ENCODE measurements at regions not wholly inside any gene's neighbourhood (a gene's known extent, or its start where the extent isn't known, plus 50 kb on each side); places are given as distances from the start of the nearest gene placed in this dataset.

DNA sequence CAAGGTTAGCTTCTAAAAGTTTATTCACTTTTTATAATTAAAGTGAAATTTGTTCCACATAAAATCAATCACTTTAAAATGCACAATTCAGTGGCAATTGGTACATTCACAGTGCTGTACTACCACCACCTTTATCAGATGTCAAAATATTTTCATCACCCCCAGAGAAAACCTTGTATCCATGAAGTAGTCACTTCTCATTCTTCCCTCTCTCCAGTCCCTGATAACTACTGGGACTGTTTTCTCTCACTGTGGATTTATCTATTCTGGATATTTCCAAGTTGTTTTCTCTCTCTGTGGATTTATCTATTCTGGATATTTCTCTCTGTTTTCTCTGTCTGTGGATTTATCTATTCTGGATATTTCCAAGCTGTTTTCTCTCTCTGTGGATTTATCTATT is 435.4 kb upstream of the CNTNAP2 start:
- Histone ChIP-seq H3K79me2 (ENCODE audit: insufficient read depth, low read length) (no peaks in the 10 kb centered on the region), H3K4me1 (ENCODE audit: control insufficient read depth in 1 of 2, insufficient read depth in 2 of 2, low read length in 2 of 2) (no peaks in the 10 kb centered on the region), H3K4me3 (replicated peaks in 1 of 2; ENCODE audit: low read depth in 1 of 2, low read length in 2 of 2) (no peak overlapping the region), H3K4me2 (ENCODE audit: low read length) (no peak overlapping the region), H2AFZ (ENCODE audit: low read depth, low read length, poor library complexity, severe bottlenecking) (no peak overlapping the region), H3K36me3 (ENCODE audit: control insufficient read depth in 1 of 2, insufficient read depth in 2 of 2, low read length in 2 of 2) (no peaks in the 10 kb centered on the region), H3K9me2 (ENCODE audit: insufficient read depth) (no peaks in the 10 kb centered on the region), H3K27ac (ENCODE audit: low read depth, low read length) (no peak overlapping the region), H3K27me3 (ENCODE audit: insufficient read depth, low read length) (no peaks in the 10 kb centered on the region), H3K9ac (ENCODE audit: low read length) (no peak overlapping the region), H4K20me1 (ENCODE audit: insufficient read depth) (no peaks in the 10 kb centered on the region), H3K9me3 (ENCODE audit: control insufficient read depth in 1 of 2, insufficient read depth in 1 of 2, low read depth in 1 of 2, low read length in 2 of 2) (peaks cover 4 to 19% of the 10 kb centered on the region in 2 experiments; a peak in 2 of 4 replicates)
- DNase-seq (ENCODE audit: low read depth, low spot score) (no peak), ATAC-seq (no peak)
- ChIA-PET RAD21 (ENCODE audit: low non-redundant PET in 1 of 2, low total read pairs in 2 of 2, uncharacterized antibody in 2 of 2, unreplicated experiment in 2 of 2) (no interaction called here), CTCF (no interaction called here), POLR2A (no interaction called here)
- TF ChIP-seq YY1 (IDR thresholded peaks at IDR 0.05; ENCODE audit: extremely low read depth, insufficient replicate concordance, low read depth, low read length): no peak
- TF ChIP-seq JUND (IDR thresholded peaks at IDR 0.05): no peak
- TF ChIP-seq RAD21 (IDR thresholded peaks at IDR 0.05; ENCODE audit: low read depth): no peak
- BruUV-seq (replicated peaks): no TSS peak
- intact Hi-C loops (cut with micrococcal nuclease): no loop called here

GRCh38 chr7:145665499-145666258 is 450.9 kb upstream of the CNTNAP2 start:
- Histone ChIP-seq H3K27ac (ENCODE audit: low read depth, low read length) (no peak overlapping the region), H3K79me2 (ENCODE audit: insufficient read depth, low read length) (no peaks in the 10 kb centered on the region), H3K9me2 (ENCODE audit: insufficient read depth) (no peaks in the 10 kb centered on the region), H3K4me3 (replicated peaks in 1 of 2; ENCODE audit: low read depth in 1 of 2, low read length in 2 of 2) (no peak overlapping the region), H3K36me3 (ENCODE audit: control insufficient read depth in 1 of 2, insufficient read depth in 2 of 2, low read length in 2 of 2) (no peaks in the 10 kb centered on the region), H4K20me1 (ENCODE audit: insufficient read depth) (no peaks in the 10 kb centered on the region), H2AFZ (ENCODE audit: low read depth, low read length, poor library complexity, severe bottlenecking) (no peak overlapping the region), H3K4me2 (ENCODE audit: low read length) (no peak overlapping the region), H3K9me3 (ENCODE audit: control insufficient read depth in 1 of 2, insufficient read depth in 1 of 2, low read depth in 1 of 2, low read length in 2 of 2) (peaks cover 0 to 7% of the 10 kb centered on the region in 2 experiments; a peak in 1 of 4 replicates), H3K4me1 (ENCODE audit: control insufficient read depth in 1 of 2, insufficient read depth in 2 of 2, low read length in 2 of 2) (no peaks in the 10 kb centered on the region), H3K9ac (ENCODE audit: low read length) (no peak overlapping the region), H3K27me3 (ENCODE audit: insufficient read depth, low read length) (no peaks in the 10 kb centered on the region)
- intact Hi-C loops (cut with micrococcal nuclease): no loop called here
- POLR2A ChIA-PET: no interaction called here
- TF ChIP-seq EGR1 (IDR thresholded peaks at IDR 0.05; ENCODE audit: low read depth): no peak
- TF ChIP-seq CTCF (IDR thresholded peaks at IDR 0.05 in 2 of 3, conservative IDR thresholded peaks at IDR 0.05 in 1 of 3; ENCODE audit: borderline replicate concordance in 1 of 3, insufficient read depth in 1 of 3, low read depth in 2 of 3, low read length in 2 of 3): no peak
- TF ChIP-seq YY1 (IDR thresholded peaks at IDR 0.05; ENCODE audit: extremely low read depth, insufficient replicate concordance, low read depth, low read length): no peak
- TF ChIP-seq, protein P1, sequence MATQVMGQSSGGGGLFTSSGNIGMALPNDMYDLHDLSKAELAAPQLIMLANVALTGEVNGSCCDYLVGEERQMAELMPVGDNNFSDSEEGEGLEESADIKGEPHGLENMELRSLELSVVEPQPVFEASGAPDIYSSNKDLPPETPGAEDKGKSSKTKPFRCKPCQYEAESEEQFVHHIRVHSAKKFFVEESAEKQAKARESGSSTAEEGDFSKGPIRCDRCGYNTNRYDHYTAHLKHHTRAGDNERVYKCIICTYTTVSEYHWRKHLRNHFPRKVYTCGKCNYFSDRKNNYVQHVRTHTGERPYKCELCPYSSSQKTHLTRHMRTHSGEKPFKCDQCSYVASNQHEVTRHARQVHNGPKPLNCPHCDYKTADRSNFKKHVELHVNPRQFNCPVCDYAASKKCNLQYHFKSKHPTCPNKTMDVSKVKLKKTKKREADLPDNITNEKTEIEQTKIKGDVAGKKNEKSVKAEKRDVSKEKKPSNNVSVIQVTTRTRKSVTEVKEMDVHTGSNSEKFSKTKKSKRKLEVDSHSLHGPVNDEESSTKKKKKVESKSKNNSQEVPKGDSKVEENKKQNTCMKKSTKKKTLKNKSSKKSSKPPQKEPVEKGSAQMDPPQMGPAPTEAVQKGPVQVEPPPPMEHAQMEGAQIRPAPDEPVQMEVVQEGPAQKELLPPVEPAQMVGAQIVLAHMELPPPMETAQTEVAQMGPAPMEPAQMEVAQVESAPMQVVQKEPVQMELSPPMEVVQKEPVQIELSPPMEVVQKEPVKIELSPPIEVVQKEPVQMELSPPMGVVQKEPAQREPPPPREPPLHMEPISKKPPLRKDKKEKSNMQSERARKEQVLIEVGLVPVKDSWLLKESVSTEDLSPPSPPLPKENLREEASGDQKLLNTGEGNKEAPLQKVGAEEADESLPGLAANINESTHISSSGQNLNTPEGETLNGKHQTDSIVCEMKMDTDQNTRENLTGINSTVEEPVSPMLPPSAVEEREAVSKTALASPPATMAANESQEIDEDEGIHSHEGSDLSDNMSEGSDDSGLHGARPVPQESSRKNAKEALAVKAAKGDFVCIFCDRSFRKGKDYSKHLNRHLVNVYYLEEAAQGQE (IDR thresholded peaks at IDR 0.05; ENCODE audit: low read depth): no peak
- no peak for TF ChIP-seq JUND (IDR thresholded peaks at IDR 0.05)
- no peak for TF ChIP-seq ELF1 (IDR thresholded peaks at IDR 0.05; ENCODE audit: borderline replicate concordance, low read depth)
- TF ChIP-seq POLR2A (IDR thresholded peaks at IDR 0.05; ENCODE audit: borderline replicate concordance, extremely low read depth, insufficient read depth, insufficient read length): no peak
- TF ChIP-seq CEBPB (IDR thresholded peaks at IDR 0.05; ENCODE audit: low read depth): no peak
- no TSS peak for BruUV-seq (replicated peaks)
- ATAC-seq (no peak), DNase-seq (ENCODE audit: low read depth, low spot score) (no peak)
- RAD21 ChIA-PET (ENCODE audit: low non-redundant PET in 1 of 2, low total read pairs in 2 of 2, uncharacterized antibody in 2 of 2, unreplicated experiment in 2 of 2): no interaction called here
- CTCF ChIA-PET: no interaction called here

Data from HCT116 (cell line).